GM21723 (cell line): ENCODE measurements at regions not wholly inside any gene's neighbourhood (a gene's known extent, or its start where the extent isn't known, plus 50 kb on each side); places are given as distances from the start of the nearest gene placed in this dataset.
A peak's percentile ranks its signal among the peaks of the same experiment; 100 is the strongest.
"Not testable (repeated sequence)": the region's sequence is repeated elsewhere in the genome, so short reads cannot be mapped to it uniquely, and the experiment has no call there.

Experiments
- ATAC-seq: cut with Tn5 transposase; IDR thresholded peaks from one replicate; pipeline ENCODE4 v1.9.1; 2021; ENCODE audit warnings: mild to moderate bottlenecking, moderate library complexity; ENCODE audit not compliant: unreplicated experiment

- no peak for ATAC-seq
Observed at GRCh38 chr13:75968103-75968838, 332.1 kb downstream of the LMO7 start.

GRCh38 chr13:75963302-75963701 is 327.2 kb downstream of the LMO7 start:
- no peak for ATAC-seq

DNA sequence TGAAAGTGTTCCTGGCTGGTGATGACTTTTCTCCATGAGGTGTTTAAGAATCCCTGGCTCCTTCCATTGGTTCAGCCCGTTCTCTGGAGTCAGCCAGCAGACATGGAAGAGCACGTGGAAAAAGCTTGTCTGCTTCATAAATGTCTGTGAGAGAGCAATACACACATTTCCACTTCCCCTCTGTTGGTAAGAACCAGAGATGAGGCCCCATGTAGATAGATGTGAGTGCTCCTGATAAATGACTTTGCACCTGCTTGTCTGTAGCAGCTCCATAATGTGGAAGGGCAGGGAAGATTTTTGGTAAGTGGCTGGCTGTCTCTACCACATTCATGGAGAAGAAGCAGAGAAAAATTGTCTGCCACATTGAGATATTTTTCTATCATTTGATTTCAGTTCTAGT is 325.8 kb downstream of the LMO7 start:
- no peak for ATAC-seq

DNA sequence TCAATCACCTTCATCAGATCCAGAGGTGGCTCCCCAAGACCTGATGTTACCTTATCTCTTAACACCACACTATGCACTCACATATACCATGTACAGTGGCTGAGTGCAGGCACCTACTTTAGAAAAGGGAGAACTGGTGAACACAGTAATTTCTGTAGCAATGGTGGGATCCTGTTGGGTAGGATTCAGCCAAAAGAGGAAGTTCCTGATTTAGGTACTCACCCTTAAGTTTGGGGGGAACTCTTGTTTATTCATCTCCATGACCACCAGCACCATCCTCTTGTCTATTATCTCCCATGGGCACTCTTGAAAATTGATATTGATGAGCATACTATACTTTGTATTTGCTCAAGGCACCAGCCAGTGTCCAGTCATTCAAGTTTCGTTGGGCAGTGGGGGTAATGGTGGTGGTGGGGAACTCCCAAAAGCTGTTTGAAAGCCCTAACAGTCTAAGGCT is 324.4 kb downstream of the LMO7 start:
- ATAC-seq = peak; percentile 96

DNA sequence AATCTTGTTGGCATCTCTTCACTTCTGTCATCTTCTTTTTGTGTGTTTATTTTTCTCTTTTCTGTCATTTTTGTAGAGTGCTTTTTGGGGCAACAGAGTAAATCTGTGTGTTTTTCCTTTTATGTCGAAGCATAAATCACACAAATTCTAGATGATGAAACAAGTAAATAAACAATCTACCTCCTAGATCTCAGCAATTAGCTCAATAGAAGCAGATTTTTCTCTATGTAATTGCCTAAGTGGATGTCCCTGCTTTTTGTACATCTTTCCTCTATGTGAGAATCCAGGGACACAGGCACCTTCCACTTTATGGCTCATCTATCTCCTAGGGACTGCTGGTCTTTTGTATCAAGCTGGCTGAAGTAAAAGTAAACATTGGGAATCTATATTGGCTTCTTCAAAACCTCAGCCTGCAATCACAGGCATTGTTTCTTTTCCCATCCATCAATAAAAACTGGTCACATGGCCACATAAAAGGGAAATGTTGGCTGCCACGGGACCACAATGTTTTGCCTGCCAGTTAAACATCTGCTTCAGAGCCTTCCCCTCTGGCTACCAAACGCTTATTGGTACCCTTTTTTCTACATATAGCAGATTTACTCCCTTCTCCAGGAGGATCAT is 323.8 kb downstream of the LMO7 start:
- ATAC-seq = peak; percentile 8

DNA sequence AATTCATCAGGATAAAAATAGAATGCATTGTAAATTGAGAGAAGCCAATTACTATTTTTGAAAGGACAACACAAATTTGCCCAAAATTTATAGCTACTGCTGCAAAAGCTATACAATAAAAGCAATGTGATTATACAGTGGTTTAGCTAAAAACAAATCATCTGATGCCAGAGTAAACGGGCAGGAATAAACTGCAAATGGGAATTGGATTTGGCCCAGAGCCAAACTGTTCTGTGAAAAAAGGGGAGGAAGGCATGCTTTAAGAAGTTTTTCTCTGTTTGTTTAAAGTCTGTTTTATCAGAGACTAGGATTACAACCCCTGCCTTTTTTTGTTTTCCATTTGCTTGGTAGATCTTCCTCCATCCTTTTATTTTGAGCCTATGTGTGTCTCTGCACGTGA is 317.5 kb downstream of the LMO7 start:
- not testable (repeated sequence) for ATAC-seq

DNA sequence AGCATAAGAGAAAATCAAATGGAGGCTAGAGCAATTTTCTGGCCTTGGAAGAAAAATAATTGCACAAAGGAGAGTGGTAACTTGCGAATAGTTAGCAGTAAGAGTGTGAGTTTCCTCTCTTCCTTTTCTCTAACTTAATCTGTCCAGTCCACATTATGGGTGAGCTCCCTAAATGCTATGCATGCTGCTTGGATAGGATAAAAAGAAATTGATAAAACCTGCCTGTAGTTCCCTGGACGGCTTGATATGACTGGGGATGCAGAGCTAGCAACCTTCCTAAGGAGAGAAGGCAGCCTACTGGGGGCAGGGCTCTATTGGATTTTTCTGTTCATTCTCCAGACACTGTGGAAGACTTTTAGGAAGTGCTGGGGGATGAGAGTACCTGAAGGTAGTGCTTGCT is 311.3 kb downstream of the LMO7 start:
- no peak for ATAC-seq

GRCh38 chr13:75946536-75947284 is 310.6 kb downstream of the LMO7 start:
- ATAC-seq = no peak

DNA sequence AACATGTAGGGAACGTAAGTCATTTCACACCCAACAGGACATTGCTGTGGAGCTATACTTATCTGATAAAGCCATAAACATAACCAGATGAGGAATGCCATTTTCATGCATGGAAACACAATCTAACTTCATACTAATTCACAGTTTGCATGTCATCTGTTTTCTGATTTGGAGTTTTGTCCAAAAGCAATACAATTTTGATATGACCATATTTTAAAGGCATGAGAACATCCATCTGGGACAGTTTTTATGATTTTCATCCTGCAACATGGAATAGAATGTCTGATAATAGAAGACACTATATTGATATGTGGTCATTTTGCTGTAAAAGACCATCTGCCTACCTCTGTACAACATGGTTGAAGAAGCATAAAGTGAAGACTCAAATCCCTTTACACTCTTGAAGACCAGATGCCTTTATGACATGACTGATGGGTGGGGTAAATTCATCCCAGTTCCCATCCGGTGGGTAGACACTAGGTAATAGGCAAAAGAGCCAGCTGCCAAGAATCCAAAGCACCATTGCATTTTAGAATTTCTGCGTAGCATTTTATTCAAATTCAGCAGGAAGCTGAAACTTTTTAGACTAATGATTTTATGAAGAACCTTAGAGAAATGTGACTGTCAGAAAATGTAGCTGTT is 309.8 kb downstream of the LMO7 start:
- ATAC-seq = no peak

GRCh38 chr13:75938811-75939560 is 302.9 kb downstream of the LMO7 start:
- ATAC-seq = no peak

GRCh38 chr13:75936791-75937190 is 300.7 kb downstream of the LMO7 start:
- ATAC-seq = no peak

- ATAC-seq = no peak
Observed at GRCh38 chr13:75935805-75936204, 299.7 kb downstream of the LMO7 start.

- ATAC-seq = no peak
Observed at GRCh38 chr13:75934889-75935288, 298.8 kb downstream of the LMO7 start.

- ATAC-seq = no peak
Observed at GRCh38 chr13:75932636-75933035, 296.5 kb downstream of the LMO7 start.

DNA sequence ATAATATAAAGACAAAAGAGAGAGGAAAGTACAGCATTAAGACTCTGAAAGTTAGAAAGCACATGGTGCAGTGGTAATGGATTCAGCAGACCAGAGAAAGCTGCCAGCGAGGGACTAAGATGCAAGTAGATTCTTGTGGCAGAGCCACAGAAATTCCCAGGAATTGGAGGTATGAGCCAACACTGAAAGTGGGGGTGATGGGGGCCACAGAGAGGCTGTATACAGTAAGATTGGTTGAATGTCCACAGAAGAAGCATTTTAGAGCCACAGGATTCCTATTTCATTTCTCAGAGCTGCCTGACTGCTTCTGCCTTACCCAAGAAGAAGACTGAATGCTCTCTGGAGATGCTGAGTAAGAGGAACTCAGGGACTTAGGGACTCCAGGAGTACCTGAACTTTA is 295.0 kb downstream of the LMO7 start:
- no peak for ATAC-seq

GRCh38 chr13:75929076-75929475 is 292.9 kb downstream of the LMO7 start:
- ATAC-seq = no peak

- no peak for ATAC-seq
Observed at GRCh38 chr13:75927183-75927669, 291.1 kb downstream of the LMO7 start.

DNA sequence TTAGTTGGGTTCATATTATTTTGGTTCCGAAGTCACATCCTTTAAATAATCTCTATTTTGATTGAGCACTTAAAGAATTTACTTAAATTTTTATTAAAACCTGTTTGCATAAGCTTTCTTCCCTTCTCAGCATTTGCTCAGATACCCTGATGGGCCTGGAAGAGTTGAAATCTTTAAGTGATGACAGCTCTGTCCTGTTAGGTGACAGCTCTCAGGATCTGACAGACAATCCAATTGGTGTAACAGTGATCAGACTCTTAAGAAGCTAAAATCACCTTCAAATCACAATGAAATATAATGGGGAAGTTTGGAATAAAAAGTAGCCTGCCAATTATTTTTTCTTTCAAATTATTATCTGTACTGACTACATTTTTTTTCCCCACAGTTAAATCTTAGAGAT is 284.4 kb downstream of the LMO7 start:
- ATAC-seq = no peak

DNA sequence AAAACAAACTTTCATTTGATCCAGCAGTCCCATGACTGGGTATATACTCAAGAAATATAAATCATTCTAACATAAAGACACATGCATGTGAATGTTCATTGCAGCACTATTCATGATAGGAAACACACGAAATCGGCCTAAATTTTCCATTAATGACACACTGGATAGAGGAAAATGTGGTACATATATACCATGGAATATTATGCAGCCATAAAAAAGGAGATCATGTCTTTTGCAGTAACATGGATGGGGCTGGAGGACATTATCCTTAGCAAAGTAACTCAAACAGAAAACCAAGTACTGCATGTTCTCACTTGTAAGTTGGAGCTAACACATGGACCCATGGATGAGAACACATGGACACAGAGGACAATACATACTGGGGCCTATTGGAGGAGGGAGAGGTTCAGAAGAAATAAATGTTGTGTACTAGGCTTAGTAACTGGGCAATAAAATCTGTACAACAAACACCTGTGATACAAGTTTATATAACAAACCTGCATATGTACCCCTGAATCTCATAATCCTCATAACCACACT is 283.6 kb downstream of the LMO7 start:
- no peak for ATAC-seq

DNA sequence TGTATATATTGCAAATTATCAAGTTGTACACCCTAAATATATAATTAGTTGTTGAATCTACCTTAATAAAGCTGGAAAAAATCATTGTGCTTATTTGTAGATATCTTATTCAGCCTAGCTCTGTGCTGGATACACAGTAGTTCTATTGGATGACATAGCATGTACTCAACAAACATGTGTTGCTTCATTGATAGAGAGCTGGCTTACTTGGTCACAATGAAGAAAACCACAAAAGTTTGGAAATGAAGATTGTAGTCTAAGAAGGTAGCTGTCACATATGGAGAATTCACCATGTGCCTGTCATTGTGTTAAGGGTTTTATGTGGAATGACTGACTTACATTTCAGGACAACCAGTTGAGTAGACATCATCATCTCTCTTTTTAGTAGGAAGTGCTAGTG is 278.9 kb downstream of the LMO7 start:
- ATAC-seq = no peak
